ENCODE measurements at regions not wholly inside any gene's neighbourhood (a gene's known extent, or its start where the extent isn't known, plus 50 kb on each side); places are given as distances from the start of the nearest gene placed in this dataset.
"Not testable (repeated sequence)": the region's sequence is repeated elsewhere in the genome, so short reads cannot be mapped to it uniquely, and the experiment has no call there.

DNA sequence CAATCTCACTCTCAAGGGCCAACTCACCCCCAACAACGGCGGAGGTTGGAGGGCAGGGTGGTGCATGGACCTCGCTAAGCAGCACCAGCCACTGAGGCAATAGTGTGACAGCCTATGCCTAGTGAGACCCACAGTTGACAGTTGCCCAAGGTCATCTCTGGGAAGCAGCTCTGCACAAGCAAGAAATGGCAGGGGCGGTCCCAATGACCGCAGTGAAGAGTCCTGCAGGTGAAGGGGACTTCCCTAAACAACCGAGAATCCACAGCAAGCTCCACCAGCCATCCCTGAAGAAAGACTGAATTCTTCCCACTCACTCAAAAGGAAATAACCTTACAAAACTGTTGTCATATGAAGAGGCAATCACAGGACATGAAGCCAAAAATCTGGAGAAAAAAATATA, 313.4 kb upstream of the ID2 start:
- no peak for DNase-seq (ENCODE audit: low read depth in 2 of 2)

DNA sequence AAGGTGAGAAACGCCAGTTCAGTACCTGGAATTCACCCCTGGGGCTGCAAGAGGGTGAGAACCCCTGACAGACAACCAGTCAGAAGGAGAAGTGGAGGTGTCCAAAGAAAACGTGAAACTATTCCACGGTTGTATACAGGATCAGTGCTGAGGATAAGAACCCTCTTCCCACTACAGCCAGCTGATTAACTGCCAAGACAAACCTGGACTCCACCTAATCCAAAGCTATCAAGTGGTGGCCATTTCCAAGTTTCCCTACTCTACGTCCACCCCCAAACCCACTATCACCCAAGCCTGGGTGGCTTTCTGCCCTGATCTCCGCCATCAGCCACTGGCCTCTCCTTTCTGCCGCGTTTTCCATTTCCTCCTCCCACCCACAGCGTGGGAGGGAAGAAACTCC, 312.3 kb upstream of the ID2 start:
- DNase-seq (ENCODE audit: low read depth in 2 of 2), result no peak

DNA sequence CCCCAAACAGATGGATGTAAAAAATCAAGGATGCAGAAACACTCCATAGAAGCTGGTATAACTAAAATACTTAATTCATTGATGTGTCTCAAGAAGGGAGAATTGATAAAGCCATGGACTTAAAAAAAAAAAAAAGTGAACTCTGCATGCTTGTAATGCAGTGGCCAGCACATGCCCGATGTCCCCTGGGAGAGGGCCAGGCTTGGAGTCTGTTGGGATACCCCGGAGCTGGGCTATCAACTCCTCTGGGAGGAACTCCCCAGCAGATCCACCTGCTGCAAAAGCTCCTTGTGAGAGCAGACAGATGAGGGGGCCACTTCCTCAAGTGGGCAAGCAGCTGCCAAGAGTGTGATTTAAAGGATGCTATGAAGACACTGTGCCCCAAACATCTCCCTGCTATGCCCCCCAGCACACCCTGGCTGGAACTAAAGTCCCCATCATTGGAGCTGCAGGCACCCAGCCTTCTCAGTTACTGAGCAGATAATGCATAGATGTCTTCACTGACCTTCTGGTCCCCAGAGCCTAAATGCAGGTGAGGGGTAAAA, 311.5 kb upstream of the ID2 start:
- no peak for DNase-seq (ENCODE audit: low read depth in 2 of 2)

DNA sequence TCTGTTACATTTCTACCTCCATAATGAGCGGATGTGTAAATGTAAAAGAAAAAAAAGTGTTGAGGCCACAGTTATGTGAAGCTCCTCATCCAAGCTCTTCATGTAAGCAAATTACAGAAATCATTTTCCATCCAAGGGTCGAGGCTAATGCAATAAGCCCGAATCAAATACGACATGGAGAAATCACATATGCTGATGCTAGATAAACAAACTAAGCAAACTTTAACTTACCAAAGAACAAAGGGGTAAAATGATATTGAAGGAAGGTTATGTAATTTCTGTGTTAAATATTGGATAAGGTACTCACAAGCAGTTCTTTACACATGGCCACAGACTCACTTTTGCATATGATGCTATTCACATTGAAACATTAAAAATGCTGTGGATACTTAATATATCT, 310.2 kb upstream of the ID2 start:
- DNase-seq (ENCODE audit: low read depth in 2 of 2), result no peak

DNA sequence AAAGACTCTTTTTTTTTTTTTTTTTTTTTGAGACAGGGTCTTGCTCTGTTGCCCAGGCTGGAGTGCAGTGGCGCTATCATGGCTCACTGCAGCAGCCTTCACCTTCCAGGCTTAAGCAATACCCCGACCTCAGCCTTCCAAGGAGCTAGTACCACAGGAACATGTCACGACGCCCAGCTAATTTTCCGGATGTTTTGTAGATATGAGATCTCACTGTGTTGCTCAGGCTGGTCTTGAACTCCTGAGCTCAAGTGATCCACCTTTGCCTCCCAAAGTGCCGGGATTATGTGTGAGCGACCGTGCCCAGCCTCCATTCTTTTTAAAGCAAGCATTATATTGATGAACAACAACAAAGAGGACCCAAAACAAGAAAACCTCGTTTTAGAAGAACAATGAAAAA, 307.1 kb upstream of the ID2 start:
- DNase-seq (ENCODE audit: low read depth in 2 of 2), result no peak

DNA sequence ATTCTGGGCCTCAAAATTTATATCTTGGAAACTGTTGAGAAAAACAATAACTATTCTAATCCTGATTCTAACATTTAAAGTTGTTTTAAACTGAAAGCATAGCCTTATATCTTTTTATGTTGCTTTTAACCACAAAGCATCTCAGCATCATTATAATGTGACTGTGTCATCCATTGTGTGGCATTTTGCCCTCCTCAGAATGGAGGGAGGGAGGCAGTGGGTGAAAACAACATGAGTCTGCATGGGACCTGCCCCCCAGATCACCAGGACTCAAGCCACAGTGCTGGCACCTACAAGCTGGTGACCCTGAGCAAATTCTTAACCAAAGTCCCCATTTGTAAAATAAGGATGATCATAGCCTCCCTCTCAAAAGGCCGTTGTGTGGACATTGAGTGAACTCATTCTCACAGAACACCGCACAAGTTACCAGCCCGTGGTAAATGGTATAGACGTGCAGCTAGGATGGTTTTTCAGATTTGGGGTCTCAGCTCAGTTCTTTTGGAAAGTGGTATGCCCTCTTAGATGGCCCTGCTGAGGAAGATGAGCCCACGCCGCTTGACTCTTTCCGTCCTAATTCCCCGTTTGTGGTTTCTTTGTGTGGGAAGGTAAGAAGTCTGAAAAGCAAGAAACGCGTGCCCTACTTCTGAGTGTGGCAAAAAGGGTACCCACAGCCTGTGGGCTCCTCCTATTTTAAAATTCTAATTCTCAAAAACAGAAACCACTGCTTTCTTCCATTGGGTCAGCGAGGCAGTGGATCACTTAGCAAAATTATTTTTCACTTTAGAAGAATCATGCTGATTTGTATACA, 305.0 kb upstream of the ID2 start:
- DNase-seq (ENCODE audit: low read depth in 2 of 2), result peak in 1 of 2 donors; percentile 4

DNA sequence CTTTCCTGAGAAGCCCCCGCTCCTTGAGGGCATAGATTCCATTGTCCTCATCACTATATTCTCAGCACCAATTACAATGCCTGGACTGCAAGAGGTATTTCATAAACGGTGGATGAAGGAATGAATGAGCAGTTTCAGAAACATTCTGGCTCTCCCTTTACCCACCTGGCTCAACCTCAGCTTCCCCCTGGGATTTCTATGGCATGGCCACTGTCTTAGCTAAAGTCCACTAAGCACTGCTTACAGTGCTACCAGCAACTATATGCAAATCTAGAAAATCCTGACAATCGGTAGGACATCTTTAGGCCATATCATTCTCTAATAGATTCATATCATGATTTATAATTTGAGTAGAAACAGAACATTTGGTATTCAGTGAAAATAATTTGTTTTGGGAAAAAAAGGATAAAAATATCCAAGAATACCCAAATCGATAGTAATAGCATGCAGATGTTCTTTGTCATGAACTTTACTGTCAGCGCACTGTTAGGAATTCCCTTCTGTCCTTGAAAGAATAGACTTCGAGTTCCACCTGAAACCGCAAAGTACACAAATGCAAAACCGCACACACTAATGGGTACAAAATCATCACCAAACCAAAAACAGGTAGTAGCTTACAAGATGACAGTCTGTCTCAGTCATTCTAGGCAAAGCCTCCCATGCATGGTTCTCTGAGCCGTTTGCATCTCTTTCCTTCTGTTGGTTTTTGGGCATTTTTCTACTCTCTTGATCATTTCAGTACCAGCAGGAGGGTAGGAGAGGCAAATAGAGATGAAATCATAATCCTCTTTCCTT, 303.6 kb upstream of the ID2 start:
- DNase-seq (ENCODE audit: low read depth in 2 of 2), result no peak

DNA sequence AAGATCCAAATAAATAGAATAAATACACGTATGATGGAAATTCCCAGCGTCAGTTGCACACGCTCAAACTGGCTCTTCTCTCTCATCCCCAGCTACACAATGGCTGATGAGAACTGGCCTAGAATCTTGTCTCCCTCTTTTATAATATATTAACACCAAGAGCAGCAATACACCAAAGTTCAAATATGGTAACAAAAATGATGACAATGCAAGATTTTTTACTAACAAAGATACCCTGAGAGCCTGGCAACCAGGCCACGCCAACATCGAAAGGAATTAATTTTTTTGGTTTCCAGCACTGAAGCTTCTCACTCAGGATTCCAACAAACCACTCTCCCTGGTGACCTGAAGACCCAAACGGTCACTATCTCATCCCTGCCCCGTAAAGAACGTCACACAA, 302.7 kb upstream of the ID2 start:
- DNase-seq (ENCODE audit: low read depth in 2 of 2), result no peak

DNA sequence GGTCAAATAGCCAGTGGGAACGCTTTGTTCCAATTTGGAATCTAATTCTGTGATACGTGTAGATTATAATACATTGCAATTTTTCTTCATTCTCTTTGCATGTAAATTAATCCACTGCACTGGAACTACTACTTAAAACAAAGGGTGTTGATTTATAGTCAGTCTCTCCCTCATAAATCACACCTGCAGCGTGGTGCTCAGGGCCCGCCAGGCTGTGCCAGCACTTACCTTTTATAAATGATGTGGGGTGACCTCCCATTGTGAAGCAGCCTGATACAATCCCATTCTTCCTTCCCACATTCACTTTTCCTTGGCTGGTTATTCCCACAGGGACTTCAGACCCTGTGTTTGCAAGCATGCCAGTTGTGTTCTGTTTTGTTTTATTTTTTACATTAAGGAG, 302.3 kb upstream of the ID2 start:
- no peak for DNase-seq (ENCODE audit: low read depth in 2 of 2)

DNA sequence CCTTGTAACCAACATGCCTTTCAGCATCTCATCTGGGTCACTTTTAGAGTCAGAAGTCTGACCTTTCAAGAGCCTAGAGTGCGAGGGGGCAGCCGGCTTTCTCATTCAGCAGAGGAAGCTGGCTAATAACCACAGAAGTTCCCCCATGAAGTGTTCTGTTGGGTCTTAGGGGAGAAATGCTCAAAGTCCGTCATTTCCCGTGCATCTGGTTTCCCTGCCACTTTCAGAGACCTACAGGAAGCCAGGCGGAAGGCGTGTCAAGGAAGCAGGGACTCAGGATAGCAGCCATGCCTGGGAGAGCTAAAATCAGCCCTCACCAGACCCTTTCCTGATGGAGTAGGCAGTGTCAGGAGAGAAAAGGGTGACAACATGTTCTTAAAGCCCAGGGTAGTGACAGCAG, 301.8 kb upstream of the ID2 start:
- no peak for DNase-seq (ENCODE audit: low read depth in 2 of 2)

DNA sequence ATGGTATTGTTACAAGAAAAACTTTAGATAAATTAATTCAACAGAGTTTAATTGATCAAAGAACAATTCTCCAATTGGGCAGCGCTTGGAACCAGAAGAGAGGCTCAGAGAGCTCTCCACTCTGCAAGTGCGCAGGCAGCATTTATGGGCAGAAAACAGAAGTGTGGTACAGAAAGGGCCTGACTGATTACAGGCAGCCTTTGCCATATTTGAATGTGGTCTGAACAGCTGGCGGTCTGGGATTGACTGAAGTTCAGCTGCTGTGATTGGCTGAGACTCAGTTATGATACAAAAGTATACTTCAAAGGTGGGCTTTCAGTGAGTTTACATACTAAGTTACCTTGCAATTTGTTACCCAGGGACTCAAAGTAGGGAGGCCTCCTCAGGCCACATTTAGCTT, 301.3 kb upstream of the ID2 start:
- no peak for DNase-seq (ENCODE audit: low read depth in 2 of 2)

DNA sequence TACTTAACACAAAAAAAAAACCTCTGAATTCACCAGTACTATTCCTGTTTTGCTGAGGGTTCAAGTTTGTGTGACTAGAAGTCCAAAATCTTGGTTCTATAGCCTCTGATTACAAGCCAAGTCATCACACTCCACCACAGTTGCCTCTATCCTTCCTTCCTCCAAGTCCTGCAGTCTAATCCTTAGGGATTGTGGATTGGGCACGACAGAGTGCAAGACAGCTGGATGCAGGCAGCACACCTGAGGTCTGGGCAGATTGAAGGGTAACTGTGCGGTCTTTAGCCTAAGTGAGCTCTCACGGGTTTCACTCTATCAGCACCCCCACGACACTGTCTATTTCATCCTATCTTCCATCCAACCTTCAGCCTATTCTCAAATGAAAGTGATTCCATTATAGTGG, 299.4 kb upstream of the ID2 start:
- DNase-seq (ENCODE audit: low read depth in 2 of 2), result no peak

DNA sequence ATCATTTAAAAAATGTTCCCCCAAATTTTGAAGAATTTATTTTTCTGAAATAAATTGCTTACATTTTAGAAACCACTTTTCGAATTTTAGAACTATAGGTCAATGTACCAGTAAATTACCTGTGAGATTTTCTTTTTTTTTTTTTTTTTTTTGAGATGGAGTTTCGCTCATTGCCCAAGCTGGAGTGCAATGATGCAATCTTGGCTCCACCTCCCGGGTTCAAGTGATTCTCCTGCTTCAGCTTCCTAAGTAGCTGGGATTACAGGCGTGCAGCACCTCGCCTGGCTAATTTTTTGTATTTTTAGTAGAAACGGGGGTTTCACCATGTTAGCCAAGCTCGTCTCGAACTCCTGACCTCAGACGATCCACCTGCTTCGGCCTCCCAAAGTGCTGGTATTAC, 295.1 kb upstream of the ID2 start:
- not testable (repeated sequence) for DNase-seq (ENCODE audit: low read depth in 2 of 2)

DNA sequence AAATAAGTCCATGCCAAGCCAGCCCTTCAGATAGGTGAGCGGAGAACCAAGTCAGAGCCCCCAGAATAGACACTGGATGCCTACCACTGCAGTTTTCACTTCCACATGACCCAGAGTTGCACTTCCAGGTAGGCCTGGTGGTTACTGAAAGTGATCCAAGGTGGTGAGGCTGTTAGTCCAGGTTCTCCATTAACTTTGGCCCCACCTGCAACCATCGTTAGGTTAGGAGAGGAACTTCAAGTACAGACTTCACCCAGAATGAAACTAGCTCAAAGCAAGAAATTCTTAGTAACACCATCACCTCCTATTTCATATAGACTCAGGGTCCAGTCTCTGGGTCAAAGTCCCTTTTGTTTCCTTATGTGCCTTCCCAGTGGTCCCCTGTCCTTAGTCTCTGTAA, 293.1 kb upstream of the ID2 start:
- DNase-seq (ENCODE audit: low read depth in 2 of 2), result no peak

DNA sequence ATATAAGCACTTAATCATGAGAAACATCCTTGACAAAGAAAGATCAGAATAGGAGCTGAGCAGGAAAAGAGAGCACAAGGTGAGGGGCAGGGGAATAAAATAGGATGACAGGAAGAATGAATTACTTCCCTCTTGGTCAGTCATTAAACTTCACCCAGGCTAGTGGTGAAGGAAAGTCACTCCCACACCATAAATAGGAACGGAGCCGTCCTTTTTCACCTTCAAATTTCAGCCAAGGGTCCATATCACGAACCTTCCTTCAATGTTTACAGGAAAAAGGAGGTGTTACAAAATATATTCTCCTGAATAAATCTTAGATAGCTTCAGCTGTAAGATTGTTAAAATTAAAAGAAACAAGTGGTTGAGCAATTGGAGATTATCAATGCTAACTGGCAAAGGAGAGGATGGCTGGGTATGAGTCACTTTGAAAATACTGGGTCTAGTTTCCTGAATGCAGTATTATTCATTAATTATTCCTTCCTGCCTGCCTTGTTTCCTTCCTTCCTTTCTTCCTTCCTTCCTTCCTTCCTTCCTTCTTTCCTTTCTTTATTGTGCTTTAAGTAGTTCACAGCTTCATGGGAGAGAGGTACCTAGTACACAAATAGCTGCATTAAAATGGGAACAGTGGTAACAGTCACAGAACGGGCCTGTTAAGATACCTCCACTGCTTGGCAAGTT, 292.3 kb upstream of the ID2 start:
- no peak for DNase-seq (ENCODE audit: low read depth in 2 of 2)

DNA sequence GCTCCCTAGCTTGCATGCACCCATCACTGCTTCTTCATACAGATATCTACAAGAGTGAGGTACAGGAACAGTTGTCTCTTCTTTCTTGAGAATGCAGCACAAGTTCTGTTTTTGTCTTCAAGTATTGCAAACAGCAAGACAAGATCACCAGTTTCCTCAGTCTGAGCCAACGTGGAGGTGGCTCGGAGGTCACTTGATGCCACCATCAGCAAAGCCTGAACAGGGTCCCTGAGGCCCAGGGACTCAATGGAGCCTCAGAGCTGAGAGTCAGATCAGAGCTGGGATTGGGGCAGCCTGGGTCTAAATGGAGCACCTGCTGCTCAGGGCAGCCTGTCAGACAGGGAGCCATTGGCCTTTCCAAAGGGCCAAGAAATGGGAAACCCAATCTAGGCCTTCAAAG, 290.7 kb upstream of the ID2 start:
- DNase-seq (ENCODE audit: low read depth in 2 of 2), result no peak

DNA sequence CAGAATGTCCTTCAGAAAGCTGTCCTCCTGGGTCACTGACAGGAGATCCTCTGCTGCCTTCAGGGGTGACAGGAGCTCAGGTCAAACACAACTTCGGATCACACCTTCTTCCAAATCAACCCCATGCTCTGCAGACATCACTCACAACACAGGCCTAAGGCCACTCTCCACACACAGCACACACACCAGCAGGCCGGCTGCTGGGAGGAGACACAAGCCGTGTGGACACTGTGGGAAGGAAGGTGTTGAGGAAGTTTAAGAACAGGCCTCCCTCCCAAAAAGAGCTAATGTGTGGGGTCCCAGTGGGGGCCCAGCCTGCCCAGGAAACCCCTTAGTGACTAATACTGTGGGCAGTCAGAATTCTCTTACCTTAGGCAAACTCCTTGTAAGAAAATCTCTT, 290.3 kb upstream of the ID2 start:
- no peak for DNase-seq (ENCODE audit: low read depth in 2 of 2)

DNA sequence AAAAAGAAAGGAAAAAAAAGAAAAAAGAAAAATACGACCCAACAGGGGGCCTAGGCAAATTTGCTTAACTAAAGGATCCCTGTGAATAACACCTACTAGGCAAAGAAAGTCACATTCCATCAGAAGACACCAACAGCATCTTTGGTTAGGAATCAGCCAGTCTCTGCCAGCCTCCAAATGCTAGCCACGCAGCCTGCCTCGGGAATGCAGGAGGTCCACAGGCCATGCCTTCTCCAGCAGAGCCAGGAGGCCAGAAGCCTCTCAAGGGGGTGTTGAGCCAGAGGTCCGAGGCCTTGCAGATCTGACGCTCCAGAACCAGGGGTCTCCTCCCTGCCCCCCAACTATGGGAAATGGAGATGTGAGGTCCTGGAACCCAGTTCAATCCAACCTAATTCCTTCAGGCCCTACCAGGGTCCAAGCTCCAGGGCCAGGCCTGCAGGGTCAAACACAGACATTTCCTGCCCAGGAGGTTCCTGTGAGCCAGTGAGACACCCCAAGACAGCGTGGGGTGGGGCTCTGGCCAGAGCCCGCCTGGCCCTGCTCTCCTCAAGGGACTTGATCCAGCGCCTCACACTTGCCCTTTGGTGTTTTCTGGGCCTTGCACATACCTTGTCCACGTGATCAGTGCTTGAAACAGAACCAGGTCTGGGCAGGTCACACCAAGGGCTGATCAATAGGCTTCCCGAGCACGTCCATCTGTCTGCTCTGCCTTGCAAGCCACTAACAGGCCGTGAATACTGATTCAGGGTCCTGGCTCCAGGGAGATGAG, 289.6 kb upstream of the ID2 start:
- no peak for DNase-seq (ENCODE audit: low read depth in 2 of 2)

DNA sequence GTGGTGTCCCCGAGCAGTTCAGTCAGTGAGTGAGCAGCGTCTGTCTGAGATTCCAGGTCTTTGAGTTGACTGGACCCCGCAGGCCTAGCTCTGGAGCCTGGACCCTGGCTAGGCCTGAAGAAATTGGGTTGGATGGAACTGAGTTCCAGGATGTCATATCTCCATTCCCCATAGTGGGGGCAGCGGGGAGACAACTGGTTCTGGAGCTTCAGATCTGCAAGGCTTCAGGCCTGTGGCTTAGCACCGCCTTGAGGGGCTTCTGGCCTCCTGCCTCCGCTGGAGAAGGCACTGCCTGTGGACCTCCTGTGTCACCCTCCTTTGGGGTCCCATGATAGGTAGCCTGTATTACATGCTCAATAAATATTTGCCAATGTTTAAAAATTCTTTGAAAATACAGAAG, 288.4 kb upstream of the ID2 start:
- DNase-seq (ENCODE audit: low read depth in 2 of 2), result no peak

DNA sequence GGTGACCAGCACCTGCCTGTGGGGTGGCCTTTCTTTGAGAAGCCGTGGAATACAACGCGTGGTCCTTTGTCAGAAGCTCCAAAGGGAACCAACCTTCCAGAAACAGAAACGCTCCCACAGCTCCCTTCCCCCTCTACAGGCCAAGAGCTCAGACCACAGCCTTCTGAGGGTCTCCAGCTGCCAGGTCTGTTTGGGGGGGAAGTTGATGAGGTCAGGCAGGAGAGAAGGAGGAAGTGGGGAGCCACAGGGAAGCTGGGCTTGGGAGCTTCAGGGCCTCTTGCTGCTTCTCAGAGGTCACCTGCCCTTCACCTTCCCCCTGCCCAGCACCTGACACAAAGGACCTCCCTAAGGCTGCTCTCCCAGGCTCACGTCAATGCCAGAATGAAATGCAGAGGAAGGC, 287.7 kb upstream of the ID2 start:
- no peak for DNase-seq (ENCODE audit: low read depth in 2 of 2)

DNA sequence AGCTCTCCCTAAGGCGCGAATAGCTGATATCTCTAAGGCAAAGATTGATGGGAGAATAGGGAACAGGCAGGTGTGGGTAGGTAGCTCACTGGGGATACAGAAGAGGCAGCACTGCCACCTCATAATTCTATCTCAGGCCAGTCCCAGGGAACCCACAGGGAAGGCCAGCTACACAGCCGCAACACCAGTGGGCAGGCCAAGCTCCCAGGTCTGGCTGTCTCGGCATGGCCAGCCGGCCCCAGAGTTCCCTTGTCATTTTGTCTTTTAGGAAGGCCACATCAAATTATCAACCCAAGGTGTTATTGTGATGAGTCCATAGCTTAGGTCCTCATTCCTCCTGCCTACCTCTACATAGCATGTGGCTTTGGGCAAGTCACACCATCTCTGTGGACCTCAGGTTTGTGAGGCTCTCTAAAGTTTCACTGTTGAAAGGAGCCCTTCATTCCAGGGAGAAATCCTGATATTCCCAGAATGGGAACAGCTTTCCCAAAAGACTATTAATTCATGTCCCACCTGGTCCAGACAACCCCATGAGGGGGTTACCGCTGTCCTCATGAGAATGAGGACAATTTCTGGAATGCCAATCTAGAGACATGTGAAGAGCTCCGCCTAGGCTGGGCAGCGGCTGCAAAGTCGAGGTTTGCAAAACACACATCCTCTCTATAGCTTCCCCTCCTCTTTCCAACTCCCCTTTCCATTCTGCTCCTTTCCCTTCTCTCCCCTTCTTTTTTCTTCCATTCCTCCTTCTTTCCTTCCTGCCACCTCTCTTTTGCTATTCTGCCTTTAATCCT, 287.1 kb upstream of the ID2 start:
- no peak for DNase-seq (ENCODE audit: low read depth in 2 of 2)
